Jurkat, Clone E6-1 (cell line): ENCODE measurements at regions not wholly inside any gene's neighbourhood (a gene's known extent, or its start where the extent isn't known, plus 50 kb on each side); places are given as distances from the start of the nearest gene placed in this dataset.

Source experiments
- DNase-seq: peaks from one replicate; pipeline ENCODE4 v3.0.0-alpha.2; 2011; ENCODE audit warnings: low read depth, low spot score
- H3K4me3 ChIP-seq: 2 replicates; pipeline ENCODE4 v1.5.1; 2011; ENCODE audit warnings: mild to moderate bottlenecking, low read length, control low read depth, moderate library complexity

- no peak for DNase-seq
- H3K4me3 ChIP-seq: no peak overlapping the region
Measured at GRCh38 chr14:86882818-86883217, 1110.2 kb downstream of the GALC start.

DNA sequence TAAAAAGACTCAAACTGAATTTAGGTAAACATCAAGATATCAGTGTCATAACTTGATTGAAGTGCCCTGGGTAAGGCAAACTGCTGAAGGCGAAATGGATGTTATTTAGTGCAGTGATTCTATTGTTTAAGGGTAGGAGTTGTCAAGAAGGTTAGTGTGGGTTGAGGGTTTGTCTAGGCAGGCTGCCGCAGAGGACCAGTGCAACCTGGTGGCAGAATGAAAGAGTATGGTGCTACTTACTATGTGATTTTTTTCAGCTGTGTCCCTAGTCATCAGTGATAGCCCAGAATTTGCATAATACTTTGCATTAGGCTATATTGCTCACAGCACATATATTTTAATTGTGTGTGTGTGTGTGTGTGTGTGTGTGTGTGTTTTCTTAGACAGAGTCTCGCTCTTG lies 1127.0 kb downstream of the GALC start:
- no peak for DNase-seq
- H3K4me3 ChIP-seq: no peak overlapping the region

GRCh38 chr14:86858591-86858990 lies 1134.4 kb downstream of the GALC start:
- no peak for DNase-seq
- no peak overlapping the region for H3K4me3 ChIP-seq

GRCh38 chr14:86858031-86858430 lies 1135.0 kb downstream of the GALC start:
- no peak for DNase-seq
- no peak overlapping the region for H3K4me3 ChIP-seq

GRCh38 chr14:86852530-86852929 lies 1140.5 kb downstream of the GALC start:
- no peak overlapping the region for H3K4me3 ChIP-seq
- no peak for DNase-seq

GRCh38 chr14:86847140-86847539 lies 1145.8 kb downstream of the GALC start:
- no peak for DNase-seq
- H3K4me3 ChIP-seq: no peak overlapping the region

GRCh38 chr14:86838363-86838762 lies 1154.6 kb downstream of the GALC start:
- no peak overlapping the region for H3K4me3 ChIP-seq
- DNase-seq: peak; percentile 0

GRCh38 chr14:86826661-86827060 lies 1166.3 kb downstream of the GALC start:
- no peak for DNase-seq
- no peak overlapping the region for H3K4me3 ChIP-seq

DNA sequence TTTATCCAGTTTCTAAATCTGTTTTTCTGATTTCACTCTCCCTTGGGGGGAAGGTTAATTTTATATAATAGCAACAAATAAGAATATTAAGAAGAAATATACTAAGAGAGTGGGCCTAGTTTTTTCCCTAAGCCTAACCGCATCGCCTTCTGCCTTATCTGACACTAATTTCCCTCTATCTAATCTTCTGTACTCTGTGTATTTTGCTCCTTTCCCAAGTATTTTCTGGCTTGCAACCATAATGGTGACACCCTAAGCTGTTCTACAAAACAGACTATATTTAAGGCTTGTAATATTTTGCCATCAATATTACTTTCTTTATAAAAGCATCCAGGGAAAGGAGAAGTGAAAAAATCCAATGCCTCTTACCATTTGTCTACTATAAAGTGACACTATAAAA lies 1168.8 kb downstream of the GALC start:
- no peak for DNase-seq
- H3K4me3 ChIP-seq: no peak overlapping the region

GRCh38 chr14:86823581-86823980 lies 1169.4 kb downstream of the GALC start:
- no peak for DNase-seq
- H3K4me3 ChIP-seq: no peak overlapping the region

GRCh38 chr14:86815341-86815740 lies 1177.6 kb downstream of the GALC start:
- no peak for DNase-seq
- no peak overlapping the region for H3K4me3 ChIP-seq

DNA sequence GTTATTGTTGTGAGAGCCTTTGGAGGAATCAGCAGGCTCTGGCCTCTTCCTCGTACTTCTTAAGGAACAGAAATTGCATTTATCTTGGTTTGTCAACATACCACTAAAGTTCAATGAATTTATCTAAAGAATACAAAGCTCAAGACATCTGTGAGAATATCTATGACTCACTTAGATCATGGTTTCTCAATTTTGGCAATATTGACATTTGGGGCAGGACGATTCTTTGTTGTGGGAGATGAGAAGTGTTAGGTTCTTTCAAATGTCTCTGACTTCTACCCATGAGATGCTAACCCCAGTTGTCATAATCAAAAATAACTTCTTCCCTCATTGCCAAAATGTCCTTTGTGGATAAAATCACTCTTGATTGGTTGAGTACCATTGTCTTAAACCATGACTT lies 1190.3 kb downstream of the GALC start:
- no peak for DNase-seq
- no peak overlapping the region for H3K4me3 ChIP-seq

DNA sequence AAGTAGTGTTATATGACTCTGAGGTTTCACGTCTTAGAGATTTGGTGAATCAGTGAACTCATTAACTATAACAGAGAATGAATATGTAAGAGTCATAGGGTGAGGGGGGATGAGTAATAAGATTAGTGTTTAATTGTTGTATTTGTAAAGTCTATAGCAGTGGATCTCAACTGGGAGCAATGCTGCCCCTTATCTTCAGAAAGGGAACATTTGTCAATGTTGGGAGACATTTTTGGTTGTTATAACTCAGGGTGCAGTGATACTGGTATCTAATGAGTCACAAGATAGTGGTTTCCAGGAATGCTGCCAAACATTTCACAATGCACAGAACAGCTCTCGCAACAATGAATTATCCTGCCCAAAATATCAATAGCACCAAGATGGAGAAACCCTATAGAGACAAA lies 1193.7 kb downstream of the GALC start:
- no peak for DNase-seq
- H3K4me3 ChIP-seq: no peak overlapping the region

DNA sequence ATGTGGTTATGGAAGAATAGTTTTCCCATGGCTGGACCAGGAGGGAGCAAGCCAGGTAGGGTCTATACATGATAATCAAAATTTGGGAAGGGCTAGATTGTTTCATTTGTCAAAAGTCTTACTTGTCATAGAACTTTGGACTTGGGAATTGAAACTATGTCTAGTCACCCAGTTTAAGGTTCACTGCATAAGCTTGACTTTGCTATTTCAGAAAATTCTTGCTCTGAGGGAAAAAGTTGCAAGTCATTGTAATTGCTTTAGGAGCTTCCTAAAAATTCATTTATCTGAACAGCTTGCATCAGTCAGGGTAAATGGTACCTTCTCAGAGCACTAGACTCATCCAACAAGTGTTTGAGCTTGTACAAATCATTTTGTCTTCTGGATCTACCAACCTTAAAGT lies 1194.7 kb downstream of the GALC start:
- no peak for DNase-seq

DNA sequence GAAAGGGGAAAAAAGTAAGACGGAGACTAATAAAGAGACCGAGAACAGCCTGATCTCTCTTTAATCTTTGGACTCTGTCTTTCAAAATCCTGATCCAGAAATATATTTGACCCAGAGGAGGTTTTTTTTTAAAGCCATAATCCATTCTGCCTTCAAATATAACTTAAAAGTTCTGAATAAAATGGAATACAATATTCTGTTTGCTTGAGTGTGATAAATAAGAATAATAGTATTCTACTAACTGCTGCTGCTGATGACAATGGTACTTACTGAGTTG lies 1196.0 kb downstream of the GALC start:
- H3K4me3 ChIP-seq: no peak overlapping the region

More for the DNA sequence above, 1194.7 kb downstream of the GALC start:
- no peak overlapping the region for H3K4me3 ChIP-seq

DNA sequence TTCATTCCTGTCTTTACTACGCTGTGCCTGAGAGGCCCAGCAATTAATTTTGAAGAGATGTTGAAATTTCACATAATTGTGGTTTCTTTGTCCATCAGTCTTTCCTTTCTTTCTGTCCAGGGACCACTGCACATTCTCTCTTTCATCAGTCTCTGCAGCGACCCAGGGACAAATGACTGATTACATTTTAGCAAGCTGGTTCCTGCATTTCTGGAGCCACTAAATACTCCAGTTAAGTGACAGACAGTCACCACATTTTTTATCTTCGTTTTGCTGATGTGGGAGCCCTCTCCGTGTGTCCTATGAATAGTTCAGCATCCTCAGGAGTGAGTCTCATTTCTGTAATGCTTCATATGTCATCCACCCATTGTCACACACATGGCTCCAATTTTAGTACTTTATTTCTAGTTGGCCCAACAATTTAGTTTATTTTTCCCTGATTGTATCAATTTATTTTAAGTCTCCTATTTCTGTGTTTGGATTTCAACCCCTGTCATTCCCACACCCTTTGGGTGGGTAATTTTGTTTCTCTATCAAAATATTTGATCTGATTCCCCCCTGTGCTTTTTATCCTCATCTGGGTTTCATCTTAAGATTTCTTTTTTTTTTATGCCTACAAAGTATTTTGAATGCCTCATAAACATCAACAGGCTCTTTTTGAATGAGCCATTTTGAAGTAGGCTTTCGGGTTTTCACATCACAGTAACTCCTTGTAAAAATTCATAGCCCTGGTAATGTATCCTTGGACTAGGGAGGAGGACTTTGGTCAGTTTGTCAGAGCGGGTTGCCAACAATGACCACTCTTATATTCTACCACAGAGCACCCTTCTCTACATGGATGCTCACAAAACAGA lies 1196.5 kb downstream of the GALC start:
- no peak for DNase-seq
- H3K4me3 ChIP-seq: no peak overlapping the region

More for the DNA sequence above, 1196.0 kb downstream of the GALC start:
- DNase-seq: no peak

DNA sequence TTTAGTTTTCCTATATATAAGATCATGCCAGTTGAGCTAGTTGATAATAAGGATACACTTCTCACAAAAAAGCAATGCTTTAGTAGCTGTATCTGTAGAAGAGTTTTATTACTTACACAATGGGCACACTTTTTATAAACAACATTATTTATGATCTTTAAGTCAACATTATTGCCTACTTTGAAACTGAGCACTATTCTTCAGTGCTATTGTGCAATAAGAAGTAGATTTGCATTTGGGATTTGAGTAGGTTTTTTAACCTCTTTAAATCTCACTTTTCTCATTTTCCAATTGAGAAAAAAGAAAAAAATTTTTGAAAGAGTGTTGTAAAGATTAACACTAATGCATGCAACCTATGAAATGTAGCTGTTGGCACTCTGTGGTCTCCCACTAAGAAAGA lies 1198.3 kb downstream of the GALC start:
- H3K4me3 ChIP-seq: no peak overlapping the region
- no peak for DNase-seq

DNA sequence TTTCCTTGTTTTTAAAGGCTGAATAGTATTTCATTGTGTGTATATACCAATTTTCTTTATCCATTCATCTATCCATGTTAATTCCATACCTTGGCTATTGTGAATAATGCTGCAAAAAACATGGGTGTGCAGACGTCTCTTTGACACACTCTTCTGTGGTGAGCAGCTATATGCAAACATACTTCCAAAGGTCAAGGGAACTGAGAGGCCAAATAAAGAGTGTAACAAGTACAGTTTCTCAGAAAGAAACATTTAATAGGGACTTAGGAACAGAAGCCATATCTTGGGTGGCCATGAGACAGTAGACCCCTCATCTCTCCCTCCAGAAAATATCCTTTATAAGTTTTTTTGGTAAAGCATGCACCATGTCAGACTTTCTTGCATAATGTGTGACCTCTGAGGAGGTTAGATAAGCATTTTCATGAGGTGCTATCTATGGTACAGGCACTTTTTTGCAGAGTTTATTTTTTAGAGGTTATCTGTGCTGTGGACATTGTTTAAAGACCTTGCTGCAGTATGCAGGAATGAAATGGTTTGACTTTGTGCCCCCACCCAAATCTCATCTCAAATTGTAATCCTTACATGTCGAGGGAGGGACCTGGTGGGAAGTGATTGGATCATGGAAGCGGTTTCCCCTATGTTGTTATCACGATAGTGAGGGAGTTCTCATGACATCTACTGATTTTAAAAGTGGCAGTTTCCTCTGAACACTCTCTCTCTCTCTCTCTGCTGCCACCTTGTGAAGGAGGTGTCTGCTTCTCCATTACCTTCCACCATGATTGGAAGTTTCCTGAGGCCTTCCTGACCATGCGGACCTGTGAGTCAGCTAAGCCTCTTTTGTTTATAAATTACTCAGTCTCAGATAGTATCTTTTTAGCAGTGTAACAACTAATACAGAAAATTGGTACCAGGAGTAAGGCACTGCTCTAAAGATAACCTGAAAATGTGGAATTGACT lies 1202.3 kb downstream of the GALC start:
- DNase-seq: no peak
- no peak overlapping the region for H3K4me3 ChIP-seq

DNA sequence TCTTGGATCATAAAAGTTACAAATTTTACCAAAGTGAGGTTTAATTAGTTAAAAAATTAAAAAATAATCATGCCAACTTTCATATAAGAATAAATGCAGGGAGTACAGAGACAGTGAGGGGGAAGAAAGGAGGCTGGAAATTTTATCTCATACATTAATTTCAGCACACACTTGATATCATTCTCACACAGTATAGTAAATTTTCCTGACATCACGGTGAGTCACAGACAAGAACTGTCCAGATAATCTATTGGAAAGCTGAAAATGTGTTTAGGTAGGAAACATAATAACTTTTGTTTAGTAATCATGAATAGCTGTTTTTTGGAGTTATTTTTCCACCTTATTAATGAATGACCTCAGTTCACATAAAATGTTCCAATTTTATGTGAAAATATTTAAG lies 1204.8 kb downstream of the GALC start:
- no peak overlapping the region for H3K4me3 ChIP-seq
- no peak for DNase-seq

DNA sequence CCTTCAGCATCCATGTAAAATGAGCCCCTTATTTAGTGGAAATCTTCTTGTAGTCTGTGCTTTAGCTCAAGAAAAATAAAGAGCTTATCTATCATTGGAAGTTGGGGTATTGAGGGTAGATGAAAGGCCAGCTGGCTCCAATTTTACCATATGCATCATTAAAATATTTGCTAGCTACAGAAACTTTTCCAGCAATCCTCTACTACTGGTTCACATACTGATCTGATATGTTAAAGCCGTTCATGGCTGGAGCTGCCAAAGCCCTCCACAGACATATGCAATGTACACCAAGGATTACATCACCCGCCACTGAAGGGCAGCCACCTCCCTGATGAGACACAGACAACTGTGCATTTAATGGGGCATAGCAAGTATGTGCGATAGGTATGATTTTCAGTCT lies 1205.3 kb downstream of the GALC start:
- DNase-seq: no peak
- H3K4me3 ChIP-seq: no peak overlapping the region
